Tibial artery (tissue), 4 donors: ENCODE measurements at regions not wholly inside any gene's neighbourhood (a gene's known extent, or its start where the extent isn't known, plus 50 kb on each side); places are given as distances from the start of the nearest gene placed in this dataset.
"Not testable (repeated sequence)": the region's sequence is repeated elsewhere in the genome, so short reads cannot be mapped to it uniquely, and the experiment has no call there.

Experiments used
- DNase-seq, 2 donors: peaks; one replicate each; pipeline ENCODE4 v3.0.0-alpha.2; 2019
- H3K27ac ChIP-seq, 2 donors: fragments of 200-600 bp; sonication (generic) in 1 of 2; 1 replicate in 1 of 2; 2 replicates in 1 of 2; pipeline ENCODE4 v1.5.1; 2018 to 2019; ENCODE audit warnings: mild to moderate bottlenecking in 1 of 2
- H3K27me3 ChIP-seq, 2 donors: fragments of 200-600 bp; sonication (generic) in 1 of 2; one replicate each; pipeline versions ENCODE4 v1.5.1 to v1.6.0; 2016 to 2019
- H3K36me3 ChIP-seq, 3 donors: fragments of 200-600 bp; sonication (generic) in 2 of 3; one replicate each; pipeline ENCODE4 v1.5.1; 2016 to 2019; ENCODE audit warnings: mild to moderate bottlenecking in 2 of 3
- H3K4me1 ChIP-seq, 4 donors: fragments of 200-600 bp; sonication (generic) in 2 of 4; 1 replicate in 3 of 4; 2 replicates in 1 of 4; pipeline ENCODE4 v1.5.1; 2016 to 2019
- H3K4me3 ChIP-seq, 2 donors: fragments of 200-600 bp; sonication (generic) in 1 of 2; 1 replicate in 1 of 2; 2 replicates in 1 of 2; pipeline ENCODE4 v1.5.1; 2018 to 2019; ENCODE audit warnings: mild to moderate bottlenecking in 2 of 2
- H3K9me3 ChIP-seq, 3 donors: fragments of 200-600 bp; sonication (generic) in 1 of 3; one replicate each; pipeline ENCODE4 v1.5.1; 2016 to 2019
- CTCF ChIP-seq, 2 experiments: fragments of 200-600 bp in 1 of 2; fragments of 450-650 bp in 1 of 2; IDR thresholded peaks; one replicate each; pipeline ENCODE4 v1.5.1; 2017 to 2019; ENCODE audit warnings: antibody characterized with exemption in 2 of 2, mild to moderate bottlenecking in 1 of 2, moderate library complexity in 1 of 2
- intact Hi-C: fragments of 100-400 bp; cut with DNase I; formaldehyde crosslinking; loops from one replicate; pipeline ENCODE4 v1.15.0; 2023; ENCODE audit warnings: low total_unique reads

- Histone ChIP-seq H3K27me3 (peaks cover 0 to 16% of the 10 kb centered on the region in 2 donors), H3K36me3 (no peaks in the 10 kb centered on the region), H3K4me3 (no peak overlapping the region), H3K4me1 (no peaks in the 10 kb centered on the region), H3K27ac (no peak overlapping the region), H3K9me3 (no peaks in the 10 kb centered on the region)
- TF ChIP-seq CTCF (IDR thresholded peaks at IDR 0.05), result no peak
- intact Hi-C loops, result no loop called here
- DNase-seq, result no peak
Observed at GRCh38 chr6:26754212-26754611, 94.7 kb upstream of the ZNF322 start.

GRCh38 chr6:26754801-26755200, 95.3 kb upstream of the ZNF322 start:
- H3K9me3 ChIP-seq, H3K36me3 ChIP-seq, H3K4me3 ChIP-seq, DNase-seq, H3K27ac ChIP-seq, H3K4me1 ChIP-seq, intact Hi-C loops: not testable (repeated sequence)
- H3K27me3 ChIP-seq, result peaks cover 0 to 15% of the 10 kb centered on the region in 2 donors

- peaks cover 0 to 15% of the 10 kb centered on the region in 2 donors for H3K27me3 ChIP-seq
- DNase-seq, H3K27ac ChIP-seq, intact Hi-C loops, H3K36me3 ChIP-seq, H3K9me3 ChIP-seq, H3K4me3 ChIP-seq, H3K4me1 ChIP-seq: not testable (repeated sequence)
Observed at GRCh38 chr6:26756067-26756805, 96.7 kb upstream of the ZNF322 start.

GRCh38 chr6:26766203-26766902, 106.8 kb upstream of the ZNF322 start:
- intact Hi-C loops, H3K36me3 ChIP-seq, H3K9me3 ChIP-seq, H3K4me3 ChIP-seq, H3K4me1 ChIP-seq, H3K27me3 ChIP-seq, DNase-seq, H3K27ac ChIP-seq: not testable (repeated sequence)

GRCh38 chr6:26770941-26771666, 111.6 kb upstream of the ZNF322 start:
- H3K27me3 ChIP-seq, DNase-seq, H3K9me3 ChIP-seq, H3K36me3 ChIP-seq, H3K4me1 ChIP-seq, H3K27ac ChIP-seq, intact Hi-C loops, H3K4me3 ChIP-seq: not testable (repeated sequence)

GRCh38 chr6:26773414-26773813, 113.9 kb upstream of the ZNF322 start:
- H3K9me3 ChIP-seq, H3K4me3 ChIP-seq, intact Hi-C loops, H3K36me3 ChIP-seq, H3K27ac ChIP-seq, DNase-seq, H3K4me1 ChIP-seq, H3K27me3 ChIP-seq: not testable (repeated sequence)

GRCh38 chr6:26780563-26780962, 121.0 kb upstream of the ZNF322 start:
- H3K27me3 ChIP-seq, H3K4me3 ChIP-seq, H3K9me3 ChIP-seq, H3K4me1 ChIP-seq, H3K36me3 ChIP-seq, DNase-seq, intact Hi-C loops, H3K27ac ChIP-seq: not testable (repeated sequence)

GRCh38 chr6:26795474-26796307, 136.1 kb upstream of the ZNF322 start:
- intact Hi-C loops, H3K27ac ChIP-seq, DNase-seq, H3K9me3 ChIP-seq, H3K4me1 ChIP-seq, H3K27me3 ChIP-seq, H3K36me3 ChIP-seq, H3K4me3 ChIP-seq: not testable (repeated sequence)

GRCh38 chr6:26799903-26800633, 140.5 kb upstream of the ZNF322 start:
- H3K27ac ChIP-seq, intact Hi-C loops, H3K27me3 ChIP-seq, DNase-seq, H3K36me3 ChIP-seq, H3K4me3 ChIP-seq, H3K9me3 ChIP-seq, H3K4me1 ChIP-seq: not testable (repeated sequence)

- H3K27ac ChIP-seq, intact Hi-C loops, H3K4me1 ChIP-seq, H3K27me3 ChIP-seq, H3K4me3 ChIP-seq, H3K36me3 ChIP-seq, DNase-seq, H3K9me3 ChIP-seq: not testable (repeated sequence)
Observed at GRCh38 chr6:26803762-26804161, 144.2 kb upstream of the ZNF322 start.

GRCh38 chr6:26811486-26812116, 152.1 kb upstream of the ZNF322 start:
- H3K4me3 ChIP-seq, H3K27me3 ChIP-seq, H3K27ac ChIP-seq, H3K9me3 ChIP-seq, DNase-seq, intact Hi-C loops, H3K4me1 ChIP-seq, H3K36me3 ChIP-seq: not testable (repeated sequence)
